Germinal center (tissue), 1 donor: ENCODE measurements at regions not wholly inside any gene's neighbourhood (a gene's known extent, or its start where the extent isn't known, plus 50 kb on each side); places are given as distances from the start of the nearest gene placed in this dataset.
"Not testable (repeated sequence)": the region's sequence is repeated elsewhere in the genome, so short reads cannot be mapped to it uniquely, and the experiment has no call there.

ENCODE experiments used
- DNase-seq: peaks from one replicate; pipeline ENCODE4 v3.0.0; 2012; ENCODE audit warnings: mixed read lengths, low spot score

- no peak for DNase-seq
Measured at GRCh38 chr4:24368801-24369200, 215.6 kb downstream of the DHX15 start.

GRCh38 chr4:24364852-24365251, 219.5 kb downstream of the DHX15 start:
- no peak for DNase-seq

- no peak for DNase-seq
Measured at GRCh38 chr4:24364249-24364648, 220.1 kb downstream of the DHX15 start.

GRCh38 chr4:24363751-24364150, 220.6 kb downstream of the DHX15 start:
- DNase-seq: no peak

GRCh38 chr4:24352112-24352511, 232.2 kb downstream of the DHX15 start:
- DNase-seq: no peak

- DNase-seq: not testable (repeated sequence)
Measured at GRCh38 chr4:24349168-24349996, 235.0 kb downstream of the DHX15 start.

GRCh38 chr4:24339260-24339659, 245.1 kb downstream of the DHX15 start:
- DNase-seq: no peak

GRCh38 chr4:24337451-24338190, 246.7 kb downstream of the DHX15 start:
- DNase-seq: no peak

- DNase-seq: no peak
Measured at GRCh38 chr4:24335616-24336015, 248.7 kb downstream of the DHX15 start.

GRCh38 chr4:24334906-24335305, 249.4 kb downstream of the DHX15 start:
- no peak for DNase-seq

- DNase-seq: no peak
Measured at GRCh38 chr4:24330573-24330972, 253.8 kb downstream of the DHX15 start.

- no peak for DNase-seq
Measured at GRCh38 chr4:24330172-24330571, 254.2 kb downstream of the DHX15 start.

GRCh38 chr4:24328711-24329110, 255.6 kb downstream of the DHX15 start:
- DNase-seq: no peak

- no peak for DNase-seq
Measured at GRCh38 chr4:24328310-24328709, 256.0 kb downstream of the DHX15 start.

- DNase-seq: no peak
Measured at GRCh38 chr4:24322995-24323394, 261.4 kb downstream of the DHX15 start.

- DNase-seq: no peak
Measured at GRCh38 chr4:24322511-24322910, 261.8 kb downstream of the DHX15 start.

GRCh38 chr4:24321616-24322015, 262.7 kb downstream of the DHX15 start:
- DNase-seq: no peak

GRCh38 chr4:24321131-24321530, 263.2 kb downstream of the DHX15 start:
- DNase-seq: no peak

GRCh38 chr4:24319387-24319786, 265.0 kb downstream of the DHX15 start:
- DNase-seq: no peak

GRCh38 chr4:24315056-24315455, 269.3 kb downstream of the DHX15 start:
- DNase-seq: no peak

- no peak for DNase-seq
Measured at GRCh38 chr4:24312261-24312913, 272.0 kb downstream of the DHX15 start.

GRCh38 chr4:24303926-24304325, 280.4 kb downstream of the DHX15 start:
- no peak for DNase-seq

GRCh38 chr4:24298911-24299310, 285.4 kb downstream of the DHX15 start:
- DNase-seq: no peak
